GM12891 (cell line): ENCODE measurements at regions not wholly inside any gene's neighbourhood (a gene's known extent, or its start where the extent isn't known, plus 50 kb on each side); places are given as distances from the start of the nearest gene placed in this dataset.

Experiments used
- POLR2A ChIP-seq: IDR thresholded peaks from 2 replicates; pipeline ENCODE4 v1.6.1; 2011; ENCODE audit warnings: low read depth, low read length, control low read depth
- POLR2AphosphoS5 ChIP-seq: IDR thresholded peaks from 2 replicates; pipeline ENCODE4 v1.6.1; 2011; ENCODE audit warnings: low read depth, low read length, control low read depth
- POU2F2 ChIP-seq: IDR thresholded peaks from 2 replicates; pipeline ENCODE4 v1.6.1; 2011; ENCODE audit warnings: low read depth, mild to moderate bottlenecking, control low read depth, low read length, moderate library complexity
- SPI1 ChIP-seq: IDR thresholded peaks from 2 replicates; pipeline ENCODE4 v1.6.1; 2011; ENCODE audit warnings: low read depth, low read length, control low read depth
- TAF1 ChIP-seq: IDR thresholded peaks from 2 replicates; pipeline ENCODE4 v1.6.1; 2011; ENCODE audit warnings: low read depth, low read length, control low read depth

DNA sequence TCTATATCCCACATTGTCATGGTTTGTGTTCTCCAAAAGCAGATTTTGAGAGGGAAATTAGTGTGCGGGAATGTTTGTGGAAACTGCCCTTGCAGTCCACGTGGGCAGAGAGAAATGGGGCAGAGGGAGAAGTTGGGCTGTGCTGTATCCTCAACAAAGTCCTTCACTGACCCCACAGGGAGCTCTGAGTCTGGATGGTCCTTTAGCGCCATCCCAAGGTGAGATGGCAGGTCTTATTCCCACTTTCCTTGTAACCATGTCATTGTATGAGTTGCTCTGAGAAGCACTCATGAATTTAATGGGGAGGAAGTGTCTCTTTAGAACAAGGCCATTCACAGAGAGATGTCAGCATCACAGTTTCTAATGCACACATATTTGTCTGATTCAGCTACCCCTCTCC lies 127.1 kb downstream of the ANKRD18B start:
- no peak for TF ChIP-seq POLR2A
- no peak for TF ChIP-seq TAF1
- TF ChIP-seq POLR2AphosphoS5: no peak
- no peak for TF ChIP-seq SPI1
- TF ChIP-seq POU2F2: no peak
